Lower lobe of right lung (tissue), 2 donors: ENCODE measurements at regions not wholly inside any gene's neighbourhood (a gene's known extent, or its start where the extent isn't known, plus 50 kb on each side); places are given as distances from the start of the nearest gene placed in this dataset.

Experiments used
- ATAC-seq, 2 donors: fragments of 200-7000 bp; cut with Tn5 transposase; one replicate each; pipeline ENCODE4 v1.9.1; 2020 to 2022; ENCODE audit warnings: mild to moderate bottlenecking in 2 of 2, moderate library complexity in 2 of 2
- DNase-seq: peaks from one replicate; pipeline ENCODE4 v3.0.0-alpha.2; 2020
- H3K27ac ChIP-seq: fragments of 200-600 bp; one replicate; pipeline ENCODE4 v1.8.0; 2022
- H3K27me3 ChIP-seq: fragments of 200-600 bp; one replicate; pipeline ENCODE4 v1.8.0; 2022; ENCODE audit warnings: low read depth
- H3K36me3 ChIP-seq: fragments of 200-600 bp; one replicate; pipeline ENCODE4 v1.8.0; 2022; ENCODE audit warnings: mild to moderate bottlenecking
- H3K4me1 ChIP-seq: fragments of 200-600 bp; one replicate; pipeline ENCODE4 v1.8.0; 2022
- H3K4me3 ChIP-seq: fragments of 200-600 bp; one replicate; pipeline ENCODE4 v1.8.0; 2022; ENCODE audit warnings: mild to moderate bottlenecking
- H3K9me3 ChIP-seq: fragments of 200-600 bp; one replicate; pipeline ENCODE4 v1.8.0; 2022
- CTCF ChIP-seq: fragments of 200-600 bp; IDR thresholded peaks from one replicate; pipeline ENCODE4 v1.8.0; 2022; ENCODE audit warnings: antibody characterized with exemption, mild to moderate bottlenecking
- intact Hi-C: fragments of 100-400 bp; cut with DNase I; formaldehyde crosslinking; loops from one replicate; pipeline ENCODE4 v1.11.0; 2022
- donor health status: DM: no; HTN: yes; CAD: no; lungs with severe emphysema.

- H3K9me3 ChIP-seq = no peaks in the 10 kb centered on the region
- intact Hi-C loops = no loop called here
- no peak overlapping the region for H3K4me3 ChIP-seq
- H3K27ac ChIP-seq = no peak overlapping the region
- DNase-seq (no peak), ATAC-seq (no peak)
- H3K4me1 ChIP-seq = no peaks in the 10 kb centered on the region
- no peaks in the 10 kb centered on the region for H3K27me3 ChIP-seq
- no peaks in the 10 kb centered on the region for H3K36me3 ChIP-seq
- no peak for TF ChIP-seq CTCF
These were observed 67.6 kb upstream of the IGSF1 start for GRCh38 chrX:131356725-131357124.

- no peaks in the 10 kb centered on the region for H3K9me3 ChIP-seq
- no peak overlapping the region for H3K27ac ChIP-seq
- TF ChIP-seq CTCF = no peak
- ATAC-seq (no peak), DNase-seq (no peak)
- H3K4me1 ChIP-seq = no peaks in the 10 kb centered on the region
- H3K27me3 ChIP-seq = no peaks in the 10 kb centered on the region
- intact Hi-C loops = no loop called here
- H3K36me3 ChIP-seq = no peaks in the 10 kb centered on the region
- no peak overlapping the region for H3K4me3 ChIP-seq
These were observed 70.5 kb upstream of the IGSF1 start for GRCh38 chrX:131359611-131360010.

- TF ChIP-seq CTCF = no peak
- DNase-seq (no peak), ATAC-seq (no peak)
- intact Hi-C loops = no loop called here
- no peaks in the 10 kb centered on the region for H3K36me3 ChIP-seq
- no peaks in the 10 kb centered on the region for H3K9me3 ChIP-seq
- H3K4me1 ChIP-seq = no peaks in the 10 kb centered on the region
- H3K4me3 ChIP-seq = no peak overlapping the region
- no peaks in the 10 kb centered on the region for H3K27me3 ChIP-seq
- no peak overlapping the region for H3K27ac ChIP-seq
These were observed 76.7 kb upstream of the IGSF1 start for GRCh38 chrX:131365766-131366165.

GRCh38 chrX:131366407-131366806 is 77.3 kb upstream of the IGSF1 start:
- Histone ChIP-seq H3K4me1 (no peaks in the 10 kb centered on the region), H3K36me3 (no peaks in the 10 kb centered on the region), H3K27ac (no peak overlapping the region), H3K9me3 (no peaks in the 10 kb centered on the region), H3K27me3 (no peaks in the 10 kb centered on the region), H3K4me3 (no peak overlapping the region)
- no peak for TF ChIP-seq CTCF
- intact Hi-C loops = no loop called here
- no peak for ATAC-seq
- DNase-seq = no peak

- intact Hi-C loops = no loop called here
- Histone ChIP-seq H3K27ac (no peak overlapping the region), H3K4me3 (no peak overlapping the region), H3K36me3 (no peaks in the 10 kb centered on the region), H3K4me1 (no peaks in the 10 kb centered on the region), H3K27me3 (no peaks in the 10 kb centered on the region), H3K9me3 (no peaks in the 10 kb centered on the region)
- DNase-seq (no peak), ATAC-seq (no peak)
- no peak for TF ChIP-seq CTCF
These were observed 99.2 kb upstream of the IGSF1 start for GRCh38 chrX:131388293-131388692.

GRCh38 chrX:131392666-131393065 is 103.6 kb upstream of the IGSF1 start:
- Histone ChIP-seq H3K9me3 (no peaks in the 10 kb centered on the region), H3K36me3 (no peaks in the 10 kb centered on the region), H3K4me1 (no peaks in the 10 kb centered on the region), H3K27ac (no peak overlapping the region), H3K27me3 (no peaks in the 10 kb centered on the region), H3K4me3 (no peak overlapping the region)
- DNase-seq = no peak
- no peak for TF ChIP-seq CTCF
- ATAC-seq = no peak
- intact Hi-C loops = no loop called here
